Fibroblast of villous mesenchyme (primary cell): ENCODE measurements at regions not wholly inside any gene's neighbourhood (a gene's known extent, or its start where the extent isn't known, plus 50 kb on each side); places are given as distances from the start of the nearest gene placed in this dataset.
A peak's percentile ranks its signal among the peaks of the same experiment; 100 is the strongest.

Experiments
- DNase-seq: peaks from one replicate; pipeline ENCODE4 v3.0.0-alpha.2; 2010; ENCODE audit warnings: low read depth
- H3K4me3 ChIP-seq: 2 replicates; pipeline ENCODE4 v1.5.1; 2011; ENCODE audit warnings: low read depth, mild to moderate bottlenecking, low read length
- TF ChIP-seq, protein P1 (sequence below): IDR thresholded peaks from 2 replicates; pipeline ENCODE4 v1.5.1; 2012; ENCODE audit warnings: low read depth, mild to moderate bottlenecking, low read length; ENCODE audit not compliant: insufficient read depth

DNA sequence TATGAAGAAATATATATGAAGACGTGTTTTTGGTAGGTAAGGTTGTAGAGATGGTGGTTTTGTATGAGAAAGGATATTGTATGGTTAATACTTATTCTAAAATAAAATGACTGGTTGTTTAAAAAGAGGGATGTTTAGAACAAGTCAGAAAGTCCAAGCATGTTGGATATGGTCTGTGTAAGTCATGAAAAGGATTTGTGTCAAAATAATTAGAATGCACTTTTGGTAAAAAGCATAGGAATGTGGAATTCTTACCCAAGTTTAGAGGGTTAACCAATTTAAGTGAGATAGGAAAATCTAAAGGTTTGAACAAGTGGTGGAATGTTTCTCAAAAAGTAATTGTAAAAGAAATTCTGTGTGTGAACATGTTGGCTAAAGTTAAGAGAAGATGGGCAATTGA lies 1556.5 kb upstream of the C9orf72 start:
- H3K4me3 ChIP-seq: no peak overlapping the region
- TF ChIP-seq, protein P1, sequence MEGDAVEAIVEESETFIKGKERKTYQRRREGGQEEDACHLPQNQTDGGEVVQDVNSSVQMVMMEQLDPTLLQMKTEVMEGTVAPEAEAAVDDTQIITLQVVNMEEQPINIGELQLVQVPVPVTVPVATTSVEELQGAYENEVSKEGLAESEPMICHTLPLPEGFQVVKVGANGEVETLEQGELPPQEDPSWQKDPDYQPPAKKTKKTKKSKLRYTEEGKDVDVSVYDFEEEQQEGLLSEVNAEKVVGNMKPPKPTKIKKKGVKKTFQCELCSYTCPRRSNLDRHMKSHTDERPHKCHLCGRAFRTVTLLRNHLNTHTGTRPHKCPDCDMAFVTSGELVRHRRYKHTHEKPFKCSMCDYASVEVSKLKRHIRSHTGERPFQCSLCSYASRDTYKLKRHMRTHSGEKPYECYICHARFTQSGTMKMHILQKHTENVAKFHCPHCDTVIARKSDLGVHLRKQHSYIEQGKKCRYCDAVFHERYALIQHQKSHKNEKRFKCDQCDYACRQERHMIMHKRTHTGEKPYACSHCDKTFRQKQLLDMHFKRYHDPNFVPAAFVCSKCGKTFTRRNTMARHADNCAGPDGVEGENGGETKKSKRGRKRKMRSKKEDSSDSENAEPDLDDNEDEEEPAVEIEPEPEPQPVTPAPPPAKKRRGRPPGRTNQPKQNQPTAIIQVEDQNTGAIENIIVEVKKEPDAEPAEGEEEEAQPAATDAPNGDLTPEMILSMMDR: no peak
- DNase-seq: no peak

DNA sequence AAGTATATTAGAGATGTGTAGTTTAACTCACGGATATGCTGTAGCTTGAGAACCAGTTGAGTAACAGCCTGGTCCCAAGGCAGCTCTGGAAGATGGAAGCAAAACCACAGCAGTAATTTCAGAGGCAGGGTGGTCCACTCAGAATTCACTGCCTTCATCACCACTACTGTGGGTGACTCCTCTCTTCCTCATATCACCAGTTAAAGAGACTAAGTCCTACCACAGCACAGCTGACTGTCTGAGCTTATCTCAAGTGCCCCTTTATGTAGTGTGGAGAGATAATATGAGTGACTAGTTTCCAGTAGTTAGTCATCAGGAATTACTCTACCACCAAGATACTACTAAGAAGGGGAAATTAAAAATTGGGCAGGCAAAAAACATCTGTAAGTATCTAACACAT lies 1571.2 kb upstream of the C9orf72 start:
- DNase-seq: peak; percentile 2
- no peak overlapping the region for H3K4me3 ChIP-seq
- TF ChIP-seq, protein P1: no peak

DNA sequence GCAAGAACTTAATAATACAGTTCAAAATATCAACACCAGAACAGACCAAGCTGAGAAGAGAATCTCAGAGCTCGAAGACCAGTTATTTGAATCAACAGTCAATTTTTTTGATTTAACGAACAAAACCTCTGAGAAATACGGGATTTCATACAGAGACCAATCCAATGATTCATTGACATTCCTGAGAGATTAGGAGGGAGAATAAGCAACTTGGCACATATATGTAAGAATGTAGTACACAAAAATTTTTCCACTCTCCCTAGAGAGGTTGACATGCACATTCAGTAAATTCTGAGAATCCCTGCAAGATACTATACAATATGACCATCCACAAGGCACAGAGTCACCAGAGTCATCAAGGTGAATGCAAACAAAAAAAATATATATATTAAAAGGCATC lies 1577.3 kb upstream of the C9orf72 start:
- no peak overlapping the region for H3K4me3 ChIP-seq
- peak; percentile 12 for DNase-seq
- TF ChIP-seq, protein P1: no peak

DNA sequence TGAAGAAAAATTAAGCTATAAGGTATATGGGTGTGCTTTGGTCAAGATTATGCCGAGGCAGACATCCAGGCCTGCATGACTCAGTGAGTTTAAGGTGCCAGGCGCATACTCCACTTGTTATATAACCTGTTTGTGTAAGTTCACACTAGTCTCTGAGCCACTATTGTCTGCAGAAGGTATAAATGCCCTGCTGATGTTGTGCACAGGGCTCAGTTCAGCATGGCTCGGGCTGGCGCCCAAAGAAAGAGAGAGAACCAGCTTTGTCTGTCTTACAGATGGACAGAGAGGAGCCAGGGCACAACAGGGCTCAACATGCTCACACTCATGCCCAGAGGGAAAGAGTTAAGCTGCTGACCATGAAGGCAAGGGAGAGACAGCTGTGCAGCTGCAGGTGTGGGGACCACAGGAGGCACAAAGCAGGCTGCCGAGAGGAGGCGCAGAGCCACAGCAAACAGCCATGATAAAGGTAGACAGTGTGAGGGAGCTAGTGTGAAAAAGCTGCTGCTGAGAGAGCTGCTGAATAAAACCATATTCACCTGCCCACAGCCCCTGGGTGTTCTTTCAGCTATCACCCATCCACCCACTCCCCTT lies 1587.6 kb upstream of the C9orf72 start:
- DNase-seq: no peak
- TF ChIP-seq, protein P1: no peak
- no peak overlapping the region for H3K4me3 ChIP-seq

DNA sequence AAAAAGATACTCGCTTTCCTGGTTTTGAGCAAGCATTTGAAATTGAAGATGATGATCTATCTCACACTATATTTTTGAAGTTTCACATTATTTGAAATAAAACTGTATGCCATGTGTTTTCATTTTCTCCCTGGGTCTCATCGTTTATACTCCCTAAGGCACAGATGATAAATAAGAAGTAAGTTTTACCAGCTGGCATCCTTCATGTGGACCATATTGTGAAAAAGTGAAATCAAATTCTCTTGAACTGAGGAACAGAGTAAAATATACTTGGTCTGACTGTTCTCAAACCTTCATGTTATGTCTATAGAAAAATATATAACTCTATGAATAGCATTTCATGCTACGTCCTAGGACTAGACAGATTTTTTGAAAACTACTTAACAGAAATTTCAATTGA lies 1600.9 kb upstream of the C9orf72 start:
- no peak for DNase-seq
- TF ChIP-seq, protein P1: no peak
- H3K4me3 ChIP-seq: no peak overlapping the region

DNA sequence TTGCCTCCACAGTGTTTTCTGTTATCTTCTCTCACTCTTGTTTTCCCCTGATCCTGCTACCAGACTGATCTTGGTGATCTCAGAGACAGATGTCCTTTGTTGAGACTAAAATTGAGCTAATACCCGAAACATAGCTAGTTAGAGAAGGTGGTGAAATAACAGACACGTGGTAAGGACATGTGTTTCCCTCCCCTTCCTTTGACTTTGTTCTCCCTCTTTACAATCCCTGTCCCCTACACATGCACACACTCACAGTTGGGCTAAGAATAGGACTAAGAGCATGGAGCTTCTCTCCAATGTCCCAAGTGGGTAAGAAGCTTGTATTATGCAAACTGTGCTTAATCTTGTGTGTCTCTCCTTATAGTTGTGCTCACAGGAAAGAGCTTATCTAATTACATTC lies 1603.0 kb upstream of the C9orf72 start:
- no peak for DNase-seq
- H3K4me3 ChIP-seq: no peak overlapping the region
- TF ChIP-seq, protein P1: no peak

DNA sequence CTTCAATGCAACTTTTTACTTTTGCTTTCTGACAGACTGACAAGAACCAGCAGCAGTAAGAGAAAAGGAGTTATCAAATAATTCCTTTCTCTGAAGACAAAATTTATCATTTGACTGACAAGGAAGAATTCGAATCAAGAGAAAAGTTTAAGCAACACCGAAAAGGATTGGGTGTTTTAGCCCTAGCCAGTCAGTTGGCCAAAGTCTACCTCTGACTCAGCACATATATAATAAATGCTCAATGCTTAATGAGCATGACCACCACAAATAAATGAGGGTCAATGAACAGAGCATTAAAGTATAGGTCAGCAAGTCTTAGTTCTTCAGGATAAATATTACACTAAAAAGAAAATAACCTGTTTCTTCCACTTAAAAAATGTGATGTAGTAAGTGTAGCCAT lies 1603.5 kb upstream of the C9orf72 start:
- no peak for DNase-seq
- H3K4me3 ChIP-seq: no peak overlapping the region
- TF ChIP-seq, protein P1: no peak
